ENCODE measurements at regions not wholly inside any gene's neighbourhood (a gene's known extent, or its start where the extent isn't known, plus 50 kb on each side); places are given as distances from the start of the nearest gene placed in this dataset.
"Not testable (repeated sequence)": the region's sequence is repeated elsewhere in the genome, so short reads cannot be mapped to it uniquely, and the experiment has no call there.

- peak; percentile 73 for FAIRE-seq
These were observed 145.9 kb upstream of the TLE4 start for GRCh38 chr9:79425840-79426239.

- FAIRE-seq, result no peak
These were observed 143.3 kb upstream of the TLE4 start for GRCh38 chr9:79428422-79428821.

GRCh38 chr9:79430619-79431018, 141.1 kb upstream of the TLE4 start:
- FAIRE-seq, result no peak

- no peak for FAIRE-seq
These were observed 140.6 kb upstream of the TLE4 start for GRCh38 chr9:79431019-79431679.

GRCh38 chr9:79432485-79432884, 139.3 kb upstream of the TLE4 start:
- no peak for FAIRE-seq

GRCh38 chr9:79433703-79434102, 138.1 kb upstream of the TLE4 start:
- FAIRE-seq, result no peak

- FAIRE-seq, result not testable (repeated sequence)
These were observed 132.5 kb upstream of the TLE4 start for GRCh38 chr9:79439221-79439620.

GRCh38 chr9:79446523-79447307, 125.0 kb upstream of the TLE4 start:
- no peak for FAIRE-seq

GRCh38 chr9:79447308-79447605, 124.5 kb upstream of the TLE4 start:
- no peak for FAIRE-seq

- FAIRE-seq, result no peak
These were observed 124.0 kb upstream of the TLE4 start for GRCh38 chr9:79447762-79448161.

- peak; percentile 78 for FAIRE-seq
These were observed 119.5 kb upstream of the TLE4 start for GRCh38 chr9:79452265-79452664.

- no peak for FAIRE-seq
These were observed 110.1 kb upstream of the TLE4 start for GRCh38 chr9:79461712-79462111.

GRCh38 chr9:79465156-79465555, 106.6 kb upstream of the TLE4 start:
- no peak for FAIRE-seq

GRCh38 chr9:79469164-79469563, 102.6 kb upstream of the TLE4 start:
- no peak for FAIRE-seq

GRCh38 chr9:79470954-79471353, 100.8 kb upstream of the TLE4 start:
- no peak for FAIRE-seq

GRCh38 chr9:79471580-79472543, 99.9 kb upstream of the TLE4 start:
- peak; percentile 76 for FAIRE-seq

- no peak for FAIRE-seq
These were observed 98.1 kb upstream of the TLE4 start for GRCh38 chr9:79473704-79474103.

- FAIRE-seq, result no peak
These were observed 94.4 kb upstream of the TLE4 start for GRCh38 chr9:79477241-79477840.

GRCh38 chr9:79477955-79478771, 93.6 kb upstream of the TLE4 start:
- FAIRE-seq, result no peak

- no peak for FAIRE-seq
These were observed 91.1 kb upstream of the TLE4 start for GRCh38 chr9:79480639-79481038.

GRCh38 chr9:79481846-79482477, 89.8 kb upstream of the TLE4 start:
- FAIRE-seq, result no peak

GRCh38 chr9:79485258-79485657, 86.5 kb upstream of the TLE4 start:
- no peak for FAIRE-seq
